CD4-positive, CD25-positive, alpha-beta regulatory T cell (primary cell): ENCODE measurements at regions not wholly inside any gene's neighbourhood (a gene's known extent, or its start where the extent isn't known, plus 50 kb on each side); places are given as distances from the start of the nearest gene placed in this dataset.

Experiments
- ATAC-seq, 2 donors: fragments of 150-1000 bp; cut with Tn5 transposase; one replicate each; pipeline ENCODE4 v1.10.0; 2021; ENCODE audit warnings: low read depth in 2 of 2, moderate number of reproducible peaks in 2 of 2, moderate library complexity in 1 of 2
- DNase-seq, 3 donors: peaks; one replicate each; pipeline versions ENCODE4 v3.0.0 to v3.0.0-alpha.2; 2012 to 2022; ENCODE audit warnings: mixed read lengths in 1 of 3
- H3K27ac ChIP-seq: one replicate; pipeline ENCODE4 v1.7.0; 2013; ENCODE audit warnings: mild to moderate bottlenecking, low read length; ENCODE audit not compliant: insufficient read depth, poor library complexity, severe bottlenecking
- H3K27me3 ChIP-seq: one replicate; pipeline ENCODE4 v1.7.0; 2013; ENCODE audit warnings: low read length; ENCODE audit not compliant: control insufficient read depth, insufficient read depth
- H3K36me3 ChIP-seq: one replicate; pipeline ENCODE4 v1.7.0; 2013; ENCODE audit warnings: mild to moderate bottlenecking, low read length, moderate library complexity; ENCODE audit not compliant: control insufficient read depth, insufficient read depth
- H3K4me1 ChIP-seq: 2 replicates; pipeline ENCODE4 v1.7.0; 2013; ENCODE audit warnings: mild to moderate bottlenecking, low read length; ENCODE audit not compliant: insufficient read depth, control insufficient read depth, poor library complexity, severe bottlenecking
- H3K4me3 ChIP-seq: one replicate; pipeline ENCODE4 v1.7.0; 2013; ENCODE audit warnings: low read depth, mild to moderate bottlenecking, low read length, moderate library complexity
- H3K9me3 ChIP-seq, 2 experiments: 1 replicate in 1 of 2; 2 replicates in 1 of 2; pipeline ENCODE4 v1.7.0; 2013; ENCODE audit warnings: low read length in 2 of 2, mild to moderate bottlenecking in 1 of 2, moderate library complexity in 1 of 2; ENCODE audit not compliant: control insufficient read depth in 2 of 2
- H3K27ac Mint-ChIP-seq, 3 donors: one replicate each; pipeline ENCODE4 v1.8.0; 2020 to 2022; ENCODE audit warnings: mild to moderate bottlenecking in 3 of 3, mixed read lengths in 3 of 3, moderate library complexity in 2 of 3
- H3K27me3 Mint-ChIP-seq: one replicate; pipeline ENCODE4 v1.8.0; 2022; ENCODE audit warnings: mild to moderate bottlenecking, mixed read lengths
- H3K36me3 Mint-ChIP-seq: one replicate; pipeline ENCODE4 v1.8.0; 2020; ENCODE audit warnings: mixed read lengths
- H3K4me1 Mint-ChIP-seq, 4 donors: one replicate each; pipeline ENCODE4 v1.8.0; 2020 to 2022; ENCODE audit warnings: mixed read lengths in 4 of 4, mild to moderate bottlenecking in 1 of 4
- H3K4me3 Mint-ChIP-seq, 4 donors: one replicate each; pipeline ENCODE4 v1.8.0; 2020 to 2022; ENCODE audit warnings: mild to moderate bottlenecking in 4 of 4, mixed read lengths in 4 of 4, moderate library complexity in 3 of 4
- H3K9me3 Mint-ChIP-seq, 7 donors: one replicate each; pipeline ENCODE4 v1.8.0; 2020 to 2022; ENCODE audit warnings: mixed read lengths in 7 of 7, mild to moderate bottlenecking in 3 of 7, moderate library complexity in 2 of 7

- Histone ChIP-seq H3K9me3 (no peaks in the 10 kb centered on the region), H3K27ac (no peak overlapping the region), H3K36me3 (no peaks in the 10 kb centered on the region), H3K27me3 (no peaks in the 10 kb centered on the region), H3K4me3 (no peak overlapping the region), H3K4me1 (no peaks in the 10 kb centered on the region)
- Mint-ChIP-seq H3K27ac (no peak overlapping the region), H3K36me3 (no peaks in the 10 kb centered on the region), H3K4me3 (no peak overlapping the region), H3K4me1 (no peaks in the 10 kb centered on the region), H3K27me3 (peaks cover 4% of the 10 kb centered on the region), H3K9me3 (peaks cover 0 to 3% (median 0%) of the 10 kb centered on the region in 7 donors)
- no peak for ATAC-seq
- DNase-seq = no peak
These were observed 128.4 kb downstream of the ARL4A start for GRCh38 chr7:12815871-12816270.

- no peak overlapping the region for H3K27ac ChIP-seq
- H3K27ac Mint-ChIP-seq = peak overlapping the region in 1 of 3 donors; percentile 78
- H3K4me3 ChIP-seq = no peak overlapping the region
- H3K4me1 ChIP-seq = no peaks in the 10 kb centered on the region
- H3K9me3 ChIP-seq = no peaks in the 10 kb centered on the region
- DNase-seq (no peak), ATAC-seq (no peak)
- no peak overlapping the region for H3K4me3 Mint-ChIP-seq
- peaks cover 0 to 4% (median 0%) of the 10 kb centered on the region in 7 donors for H3K9me3 Mint-ChIP-seq
- no peaks in the 10 kb centered on the region for H3K36me3 Mint-ChIP-seq
- H3K4me1 Mint-ChIP-seq = no peaks in the 10 kb centered on the region
- peaks cover 4% of the 10 kb centered on the region for H3K27me3 Mint-ChIP-seq
- H3K27me3 ChIP-seq = no peaks in the 10 kb centered on the region
- H3K36me3 ChIP-seq = no peaks in the 10 kb centered on the region
These were observed 133.3 kb downstream of the ARL4A start for GRCh38 chr7:12820777-12821176.

DNA sequence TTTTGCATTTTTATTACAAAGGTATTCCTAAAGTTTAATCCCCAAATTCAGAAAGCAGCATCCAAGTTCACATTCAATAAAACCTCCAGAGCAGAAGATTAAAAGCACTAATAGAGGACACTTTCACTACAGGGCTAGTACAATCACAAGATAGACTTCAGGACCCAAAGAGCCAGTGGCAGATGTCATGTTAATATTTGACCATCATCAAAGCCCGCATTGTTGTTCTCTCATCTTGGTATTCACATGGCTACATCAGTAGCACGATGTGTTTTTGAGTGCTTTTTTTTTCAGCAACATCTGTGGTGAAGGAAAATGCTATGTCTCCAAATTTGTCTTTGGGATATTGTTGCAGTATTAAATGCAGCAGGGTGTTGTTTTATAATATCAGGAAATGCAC, 134.3 kb downstream of the ARL4A start:
- Mint-ChIP-seq H3K4me1 (no peaks in the 10 kb centered on the region), H3K27me3 (peaks cover 4% of the 10 kb centered on the region), H3K9me3 (peaks cover 0 to 4% (median 0%) of the 10 kb centered on the region in 7 donors), H3K27ac (no peak overlapping the region), H3K4me3 (no peak overlapping the region), H3K36me3 (no peaks in the 10 kb centered on the region)
- DNase-seq (no peak), ATAC-seq (no peak)
- Histone ChIP-seq H3K27ac (no peak overlapping the region), H3K27me3 (no peaks in the 10 kb centered on the region), H3K4me3 (no peak overlapping the region), H3K36me3 (no peaks in the 10 kb centered on the region), H3K9me3 (no peaks in the 10 kb centered on the region), H3K4me1 (no peaks in the 10 kb centered on the region)

DNA sequence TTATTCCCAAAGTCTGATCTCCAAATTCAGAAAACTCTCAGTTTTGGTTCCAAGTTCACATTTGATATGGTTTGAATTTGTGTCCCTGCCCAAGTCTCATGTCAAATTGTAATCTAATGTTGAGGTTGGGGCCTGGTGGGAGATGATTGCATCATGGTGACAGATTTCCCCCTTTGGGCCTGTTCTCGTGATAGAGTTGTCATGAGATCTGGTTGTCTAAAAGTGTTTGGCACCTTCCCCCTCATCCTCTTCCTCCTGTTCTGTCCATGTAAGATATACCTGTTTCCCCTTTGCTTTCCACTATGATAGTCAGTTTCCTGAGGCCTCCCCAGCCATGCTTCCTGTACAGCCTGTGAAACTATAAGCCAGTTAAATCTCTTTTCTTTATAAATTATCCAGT, 138.6 kb downstream of the ARL4A start:
- H3K27me3 Mint-ChIP-seq = no peaks in the 10 kb centered on the region
- no peak overlapping the region for H3K4me3 Mint-ChIP-seq
- no peaks in the 10 kb centered on the region for H3K36me3 ChIP-seq
- ATAC-seq = no peak
- H3K4me1 Mint-ChIP-seq = no peaks in the 10 kb centered on the region
- no peaks in the 10 kb centered on the region for H3K4me1 ChIP-seq
- DNase-seq = no peak
- no peaks in the 10 kb centered on the region for H3K36me3 Mint-ChIP-seq
- peaks cover 0 to 4% (median 0%) of the 10 kb centered on the region in 7 donors for H3K9me3 Mint-ChIP-seq
- no peak overlapping the region for H3K27ac ChIP-seq
- H3K4me3 ChIP-seq = no peak overlapping the region
- H3K27ac Mint-ChIP-seq = no peak overlapping the region
- H3K9me3 ChIP-seq = no peaks in the 10 kb centered on the region
- no peaks in the 10 kb centered on the region for H3K27me3 ChIP-seq

DNA sequence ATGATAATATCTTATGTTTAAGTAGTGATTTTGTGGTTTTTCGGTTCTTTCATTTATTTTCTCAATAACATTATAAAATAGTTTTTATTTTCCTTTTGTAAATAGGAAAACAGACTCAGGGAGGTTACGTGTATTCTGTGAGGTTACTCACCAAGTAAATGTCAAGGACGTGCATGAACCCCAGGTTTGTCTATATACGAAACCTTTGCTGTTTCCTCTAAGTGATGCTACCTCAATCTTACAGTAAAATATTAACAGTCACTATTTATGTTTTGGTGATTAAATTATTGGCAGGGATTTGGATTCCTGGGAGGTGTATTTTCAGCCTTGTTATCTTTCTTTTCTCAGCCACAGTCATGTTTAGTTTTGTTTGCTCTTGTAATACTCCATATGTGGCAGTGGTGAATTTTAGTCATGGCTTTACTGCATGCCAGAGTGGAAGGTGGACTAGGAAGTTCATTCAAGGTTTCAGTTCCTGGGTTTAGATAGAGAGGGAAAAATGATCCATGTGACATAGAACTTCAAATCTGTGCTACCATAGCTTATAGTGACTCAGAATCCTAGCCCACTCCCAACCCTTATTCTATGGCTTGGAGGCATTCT, 139.9 kb downstream of the ARL4A start:
- no peak overlapping the region for H3K4me3 ChIP-seq
- no peaks in the 10 kb centered on the region for H3K36me3 Mint-ChIP-seq
- no peak for ATAC-seq
- H3K27ac Mint-ChIP-seq = no peak overlapping the region
- no peak overlapping the region for H3K4me3 Mint-ChIP-seq
- H3K4me1 Mint-ChIP-seq = no peaks in the 10 kb centered on the region
- H3K27me3 Mint-ChIP-seq = no peaks in the 10 kb centered on the region
- H3K9me3 ChIP-seq = no peaks in the 10 kb centered on the region
- no peak overlapping the region for H3K27ac ChIP-seq
- H3K36me3 ChIP-seq = no peaks in the 10 kb centered on the region
- no peaks in the 10 kb centered on the region for H3K4me1 ChIP-seq
- DNase-seq = no peak
- H3K27me3 ChIP-seq = no peaks in the 10 kb centered on the region
- H3K9me3 Mint-ChIP-seq = peaks cover 0 to 4% (median 0%) of the 10 kb centered on the region in 7 donors

DNA sequence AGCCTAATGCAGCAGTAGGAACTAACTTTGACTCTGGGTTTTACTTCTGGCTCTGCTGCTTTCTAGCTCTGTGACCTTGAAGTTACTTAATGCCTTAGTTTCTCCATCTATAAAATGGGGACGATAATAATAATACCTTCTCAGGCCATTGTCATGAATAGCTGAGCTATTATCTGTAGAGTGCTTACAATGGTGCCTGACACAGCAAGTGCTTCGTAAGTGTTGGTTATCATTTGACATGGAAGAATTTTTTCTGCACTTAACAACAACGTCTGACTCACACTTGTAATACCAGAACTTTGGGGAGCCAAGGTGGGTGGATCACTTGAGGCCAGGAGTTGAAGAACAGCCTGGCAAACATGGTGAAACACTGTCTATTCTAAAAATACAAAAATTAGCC, 140.5 kb downstream of the ARL4A start:
- DNase-seq (no peak), ATAC-seq (no peak)
- peaks cover under 1% of the 10 kb centered on the region for H3K27me3 ChIP-seq
- no peaks in the 10 kb centered on the region for H3K36me3 Mint-ChIP-seq
- no peak overlapping the region for H3K27ac Mint-ChIP-seq
- H3K4me3 ChIP-seq = no peak overlapping the region
- H3K4me1 Mint-ChIP-seq = no peaks in the 10 kb centered on the region
- H3K36me3 ChIP-seq = no peaks in the 10 kb centered on the region
- H3K9me3 ChIP-seq = no peaks in the 10 kb centered on the region
- peak overlapping the region in 1 of 4 donors; percentile 70 for H3K4me3 Mint-ChIP-seq
- H3K4me1 ChIP-seq = no peaks in the 10 kb centered on the region
- no peak overlapping the region for H3K27ac ChIP-seq
- no peaks in the 10 kb centered on the region for H3K27me3 Mint-ChIP-seq
- peaks cover 0 to 4% (median under 1%) of the 10 kb centered on the region in 7 donors for H3K9me3 Mint-ChIP-seq

DNA sequence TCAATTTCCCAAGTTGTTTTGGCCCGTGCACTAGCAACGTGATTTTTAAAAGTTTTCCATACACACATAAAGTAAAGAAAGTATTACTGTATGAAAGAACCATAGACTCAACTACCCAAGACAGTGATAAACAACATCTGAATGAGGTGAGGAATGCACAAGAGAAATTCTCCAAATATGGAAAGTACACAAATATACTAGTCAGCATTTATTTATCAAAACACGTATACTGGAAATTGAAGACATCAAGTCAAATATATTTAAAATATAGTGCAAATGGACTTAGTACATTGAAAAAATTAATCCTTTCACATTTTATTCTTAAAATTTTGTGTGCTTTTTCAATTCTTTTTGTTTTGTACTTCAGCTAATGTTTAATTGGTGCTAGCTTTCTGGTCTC, 143.6 kb downstream of the ARL4A start:
- no peak overlapping the region for H3K27ac Mint-ChIP-seq
- peaks cover 0 to 18% (median 4%) of the 10 kb centered on the region in 7 donors for H3K9me3 Mint-ChIP-seq
- H3K4me3 Mint-ChIP-seq = no peak overlapping the region
- no peak for ATAC-seq
- no peaks in the 10 kb centered on the region for H3K36me3 Mint-ChIP-seq
- Histone ChIP-seq H3K4me1 (no peaks in the 10 kb centered on the region), H3K9me3 (no peaks in the 10 kb centered on the region), H3K4me3 (no peak overlapping the region), H3K36me3 (no peaks in the 10 kb centered on the region), H3K27ac (no peak overlapping the region), H3K27me3 (peaks cover 2% of the 10 kb centered on the region)
- no peaks in the 10 kb centered on the region for H3K4me1 Mint-ChIP-seq
- H3K27me3 Mint-ChIP-seq = no peaks in the 10 kb centered on the region
- no peak for DNase-seq

- no peak for DNase-seq
- H3K4me3 ChIP-seq = no peak overlapping the region
- Mint-ChIP-seq H3K27ac (no peak overlapping the region), H3K36me3 (no peaks in the 10 kb centered on the region), H3K4me1 (no peaks in the 10 kb centered on the region), H3K4me3 (no peak overlapping the region), H3K9me3 (peaks cover 0 to 18% (median 4%) of the 10 kb centered on the region in 7 donors), H3K27me3 (no peaks in the 10 kb centered on the region)
- no peak for ATAC-seq
- peaks cover 2% of the 10 kb centered on the region for H3K27me3 ChIP-seq
- H3K9me3 ChIP-seq = no peaks in the 10 kb centered on the region
- H3K36me3 ChIP-seq = no peaks in the 10 kb centered on the region
- H3K27ac ChIP-seq = no peak overlapping the region
- no peaks in the 10 kb centered on the region for H3K4me1 ChIP-seq
These were observed 146.4 kb downstream of the ARL4A start for GRCh38 chr7:12833829-12834228.
